HG03521 (cell line): ENCODE measurements at regions not wholly inside any gene's neighbourhood (a gene's known extent, or its start where the extent isn't known, plus 50 kb on each side); places are given as distances from the start of the nearest gene placed in this dataset.
"Not testable (repeated sequence)": the region's sequence is repeated elsewhere in the genome, so short reads cannot be mapped to it uniquely, and the experiment has no call there.

ENCODE experiments used
- ATAC-seq: cut with Tn5 transposase; IDR thresholded peaks from one replicate; pipeline ENCODE4 v1.9.1; 2021; ENCODE audit warnings: mild to moderate bottlenecking, moderate library complexity; ENCODE audit not compliant: unreplicated experiment

GRCh38 chr3:20516311-20516710, 330.3 kb upstream of the SGO1 start:
- no peak for ATAC-seq

GRCh38 chr3:20515834-20516233, 329.8 kb upstream of the SGO1 start:
- ATAC-seq = no peak

GRCh38 chr3:20511863-20512505, 326.0 kb upstream of the SGO1 start:
- ATAC-seq = peak; percentile 92

- no peak for ATAC-seq
Observed at GRCh38 chr3:20510396-20510795, 324.4 kb upstream of the SGO1 start.

GRCh38 chr3:20503394-20504082, 317.5 kb upstream of the SGO1 start:
- ATAC-seq = no peak

GRCh38 chr3:20490996-20491395, 305.0 kb upstream of the SGO1 start:
- ATAC-seq = no peak

GRCh38 chr3:20488151-20488550, 302.1 kb upstream of the SGO1 start:
- no peak for ATAC-seq

- ATAC-seq = no peak
Observed at GRCh38 chr3:20484126-20484525, 298.1 kb upstream of the SGO1 start.

- no peak for ATAC-seq
Observed at GRCh38 chr3:20482350-20482749, 296.3 kb upstream of the SGO1 start.

- ATAC-seq = no peak
Observed at GRCh38 chr3:20480786-20481365, 294.9 kb upstream of the SGO1 start.

- no peak for ATAC-seq
Observed at GRCh38 chr3:20478436-20478835, 292.4 kb upstream of the SGO1 start.

GRCh38 chr3:20464237-20464636, 278.2 kb upstream of the SGO1 start:
- ATAC-seq = not testable (repeated sequence)

- no peak for ATAC-seq
Observed at GRCh38 chr3:20462723-20463122, 276.7 kb upstream of the SGO1 start.

GRCh38 chr3:20462226-20462625, 276.2 kb upstream of the SGO1 start:
- no peak for ATAC-seq

- no peak for ATAC-seq
Observed at GRCh38 chr3:20458994-20459716, 273.1 kb upstream of the SGO1 start.

GRCh38 chr3:20456511-20456910, 270.5 kb upstream of the SGO1 start:
- no peak for ATAC-seq

GRCh38 chr3:20451170-20451569, 265.2 kb upstream of the SGO1 start:
- no peak for ATAC-seq

GRCh38 chr3:20450611-20451010, 264.6 kb upstream of the SGO1 start:
- no peak for ATAC-seq

GRCh38 chr3:20442846-20443245, 256.8 kb upstream of the SGO1 start:
- ATAC-seq = no peak

GRCh38 chr3:20427268-20427667, 241.3 kb upstream of the SGO1 start:
- not testable (repeated sequence) for ATAC-seq

GRCh38 chr3:20425138-20425537, 239.1 kb upstream of the SGO1 start:
- no peak for ATAC-seq

- no peak for ATAC-seq
Observed at GRCh38 chr3:20424086-20424485, 238.1 kb upstream of the SGO1 start.
